C4-2B (cell line): ENCODE measurements at regions not wholly inside any gene's neighbourhood (a gene's known extent, or its start where the extent isn't known, plus 50 kb on each side); places are given as distances from the start of the nearest gene placed in this dataset.
"Not testable (repeated sequence)": the region's sequence is repeated elsewhere in the genome, so short reads cannot be mapped to it uniquely, and the experiment has no call there.

Source experiments
- ZFX ChIP-seq: fragments of 450-650 bp; IDR thresholded peaks from 2 replicates; pipeline ENCODE4 v1.6.1; 2017
- TF ChIP-seq, protein P1 (sequence below): fragments of 450-650 bp; conservative IDR thresholded peaks from 2 replicates; pipeline ENCODE4 v1.5.1; 2017; ENCODE audit warnings: mild to moderate bottlenecking

DNA sequence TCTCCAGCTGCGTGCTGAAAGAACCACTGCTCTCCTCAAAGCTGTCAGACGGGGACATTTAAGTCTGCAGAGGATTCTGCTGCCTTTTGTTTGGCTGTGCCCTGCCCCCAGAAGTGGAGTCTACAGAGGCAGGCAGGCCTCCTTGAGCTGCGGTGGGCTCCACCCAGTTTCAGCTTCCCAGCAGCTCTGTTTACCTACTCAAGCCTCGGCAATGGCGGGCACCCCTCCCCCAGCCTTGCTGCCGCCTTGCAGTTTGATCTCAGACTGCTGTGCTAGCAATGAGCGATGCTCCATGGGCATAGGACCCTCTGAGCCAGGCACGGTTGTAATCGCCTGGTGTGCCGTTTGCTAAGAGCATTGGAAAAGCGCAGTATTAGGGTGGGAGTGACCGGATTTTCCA lies 213.2 kb downstream of the MEIS1 start:
- TF ChIP-seq, protein P1, sequence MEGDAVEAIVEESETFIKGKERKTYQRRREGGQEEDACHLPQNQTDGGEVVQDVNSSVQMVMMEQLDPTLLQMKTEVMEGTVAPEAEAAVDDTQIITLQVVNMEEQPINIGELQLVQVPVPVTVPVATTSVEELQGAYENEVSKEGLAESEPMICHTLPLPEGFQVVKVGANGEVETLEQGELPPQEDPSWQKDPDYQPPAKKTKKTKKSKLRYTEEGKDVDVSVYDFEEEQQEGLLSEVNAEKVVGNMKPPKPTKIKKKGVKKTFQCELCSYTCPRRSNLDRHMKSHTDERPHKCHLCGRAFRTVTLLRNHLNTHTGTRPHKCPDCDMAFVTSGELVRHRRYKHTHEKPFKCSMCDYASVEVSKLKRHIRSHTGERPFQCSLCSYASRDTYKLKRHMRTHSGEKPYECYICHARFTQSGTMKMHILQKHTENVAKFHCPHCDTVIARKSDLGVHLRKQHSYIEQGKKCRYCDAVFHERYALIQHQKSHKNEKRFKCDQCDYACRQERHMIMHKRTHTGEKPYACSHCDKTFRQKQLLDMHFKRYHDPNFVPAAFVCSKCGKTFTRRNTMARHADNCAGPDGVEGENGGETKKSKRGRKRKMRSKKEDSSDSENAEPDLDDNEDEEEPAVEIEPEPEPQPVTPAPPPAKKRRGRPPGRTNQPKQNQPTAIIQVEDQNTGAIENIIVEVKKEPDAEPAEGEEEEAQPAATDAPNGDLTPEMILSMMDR, result not testable (repeated sequence)
- not testable (repeated sequence) for TF ChIP-seq ZFX
